Hematopoietic multipotent progenitor cell treated with erythropoietin and hydrocortisone succinate and interleukin-3 and kit ligand, for 6 days (in vitro differentiated cells): ENCODE measurements at regions not wholly inside any gene's neighbourhood (a gene's known extent, or its start where the extent isn't known, plus 50 kb on each side); places are given as distances from the start of the nearest gene placed in this dataset.
"Not testable (repeated sequence)": the region's sequence is repeated elsewhere in the genome, so short reads cannot be mapped to it uniquely, and the experiment has no call there.

Experiments used
- DNase-seq: peaks from one replicate; pipeline ENCODE4 v3.0.0-alpha.2; 2015

GRCh38 chr7:81887098-81888090, 117.5 kb upstream of the HGF start:
- peak; percentile 69 for DNase-seq

- no peak for DNase-seq
These were observed 116.4 kb upstream of the HGF start for GRCh38 chr7:81886211-81886764.

- DNase-seq = no peak
These were observed 115.0 kb upstream of the HGF start for GRCh38 chr7:81884817-81885216.

GRCh38 chr7:81883801-81884393, 114.0 kb upstream of the HGF start:
- DNase-seq = no peak

- no peak for DNase-seq
These were observed 112.2 kb upstream of the HGF start for GRCh38 chr7:81882086-81882485.

- DNase-seq = no peak
These were observed 108.0 kb upstream of the HGF start for GRCh38 chr7:81877890-81878289.

- DNase-seq = no peak
These were observed 103.7 kb upstream of the HGF start for GRCh38 chr7:81873559-81873958.

- no peak for DNase-seq
These were observed 101.9 kb upstream of the HGF start for GRCh38 chr7:81871606-81872265.

GRCh38 chr7:81870608-81871007, 100.8 kb upstream of the HGF start:
- DNase-seq = no peak

- DNase-seq = peak; percentile 32
These were observed 99.8 kb upstream of the HGF start for GRCh38 chr7:81869670-81870069.

GRCh38 chr7:81865754-81866153, 95.9 kb upstream of the HGF start:
- DNase-seq = no peak

GRCh38 chr7:81859433-81859832, 89.6 kb upstream of the HGF start:
- DNase-seq = no peak

GRCh38 chr7:81858820-81859219, 89.0 kb upstream of the HGF start:
- not testable (repeated sequence) for DNase-seq

- no peak for DNase-seq
These were observed 87.5 kb upstream of the HGF start for GRCh38 chr7:81857385-81857784.

- DNase-seq = no peak
These were observed 84.7 kb upstream of the HGF start for GRCh38 chr7:81854518-81854917.

- DNase-seq = no peak
These were observed 82.9 kb upstream of the HGF start for GRCh38 chr7:81852701-81853100.

- no peak for DNase-seq
These were observed 81.6 kb upstream of the HGF start for GRCh38 chr7:81851413-81851812.

- peak; percentile 49 for DNase-seq
These were observed 76.6 kb upstream of the HGF start for GRCh38 chr7:81846398-81846797.

- no peak for DNase-seq
These were observed 75.9 kb upstream of the HGF start for GRCh38 chr7:81845744-81846241.

GRCh38 chr7:81843657-81844056, 73.8 kb upstream of the HGF start:
- not testable (repeated sequence) for DNase-seq

- no peak for DNase-seq
These were observed 72.5 kb upstream of the HGF start for GRCh38 chr7:81842361-81842760.

GRCh38 chr7:81839708-81840369, 70.0 kb upstream of the HGF start:
- no peak for DNase-seq

GRCh38 chr7:81833401-81833800, 63.6 kb upstream of the HGF start:
- DNase-seq = no peak
